Endothelial cell of umbilical vein (primary cell): ENCODE measurements at regions not wholly inside any gene's neighbourhood (a gene's known extent, or its start where the extent isn't known, plus 50 kb on each side); places are given as distances from the start of the nearest gene placed in this dataset.

Experiments
- BruUV-seq: library from RNA; stranded (reverse); fragments of 400-500 nt; replicated peaks from 2 replicates; lab custom pipeline; 2021; lab: Mats Ljungman, UMichigan
- CTCF ChIA-PET: fragments of 300-600, 350-600 bp; sonication (Branson Sonifier 250); formaldehyde crosslinking; loops from one replicate; lab custom pipeline; 2021; ENCODE audit warnings: antibody characterized with exemption, inconsistent platforms; lab: Charles Lee
- POLR2A ChIA-PET: fragments of 300-600, 350-600 bp; sonication (Branson Sonifier 250); formaldehyde crosslinking; loops from one replicate; lab custom pipeline; 2021; ENCODE audit warnings: antibody characterized with exemption, inconsistent platforms; lab: Charles Lee
- DNase-seq: peaks from one replicate; pipeline ENCODE4 v3.0.0-alpha.2; 2011; ENCODE audit warnings: low read depth, low spot score
- FAIRE-seq: peaks from 2 replicates; lab custom pipeline; 2011; peaks lifted over from hg19 to GRCh38; lab: Jason Lieb, UNC
- H2AFZ ChIP-seq: 2 replicates; pipeline ENCODE4 v1.6.0; 2012; ENCODE audit warnings: low read depth, low read length, control low read depth, inconsistent platforms
- H3K27ac ChIP-seq: 2 replicates; pipeline ENCODE4 v1.5.1; 2011; ENCODE audit warnings: low read depth, mild to moderate bottlenecking, control low read depth, low read length, moderate library complexity; ENCODE audit not compliant: insufficient read depth
- H3K27me3 ChIP-seq, 2 experiments: 2 replicates each; pipeline versions ENCODE4 v1.6.0 to v1.6.1; 2011; ENCODE audit warnings: low read length in 2 of 2, mixed read lengths in 1 of 2; ENCODE audit not compliant: control insufficient read depth in 2 of 2, insufficient read depth in 2 of 2
- H3K36me3 ChIP-seq, 2 experiments: 2 replicates in 1 of 2; 3 replicates in 1 of 2; pipeline ENCODE4 v1.5.1; 2011; ENCODE audit warnings: low read length in 2 of 2, mild to moderate bottlenecking in 1 of 2, moderate library complexity in 1 of 2; ENCODE audit not compliant: control insufficient read depth in 2 of 2, insufficient read depth in 2 of 2; ENCODE audit errors: extremely low read depth in 1 of 2
- H3K4me1 ChIP-seq: 3 replicates; pipeline ENCODE4 v1.5.1; 2011; ENCODE audit warnings: mild to moderate bottlenecking, low read length; ENCODE audit not compliant: control insufficient read depth, insufficient read depth; ENCODE audit errors: extremely low read depth
- H3K4me2 ChIP-seq: 2 replicates; pipeline ENCODE4 v1.6.1; 2011; ENCODE audit warnings: low read length, control low read depth, mixed read lengths; ENCODE audit not compliant: insufficient read depth
- H3K4me3 ChIP-seq, 3 experiments: fragments of 200-600 bp in 1 of 3; sonication (generic), shearing (Covaris generic) in 1 of 3; replicated peaks in 1 of 3; 2 replicates each; pipeline ENCODE4 v1.5.1; 2011 to 2016; ENCODE audit warnings: control low read depth in 3 of 3, low read length in 3 of 3, mild to moderate bottlenecking in 2 of 3, inconsistent platforms in 1 of 3, low read depth in 1 of 3, moderate library complexity in 1 of 3; ENCODE audit not compliant: insufficient read depth in 1 of 3
- H3K79me2 ChIP-seq: 2 replicates; pipeline ENCODE4 v1.6.0; 2012; ENCODE audit warnings: low read length, inconsistent platforms; ENCODE audit not compliant: control insufficient read depth, insufficient read depth
- H3K9ac ChIP-seq: replicated peaks from 2 replicates; pipeline ENCODE3; 2011; ENCODE audit warnings: low read length, control low read depth; ENCODE audit not compliant: insufficient read depth; ENCODE audit errors: extremely low read depth
- H3K9me1 ChIP-seq: replicated peaks from 3 replicates; pipeline ENCODE4 v1.6.0; 2011; ENCODE audit warnings: mild to moderate bottlenecking, low read length; ENCODE audit not compliant: control insufficient read depth, insufficient read depth; ENCODE audit errors: extremely low read depth
- H3K9me3 ChIP-seq: replicated peaks from 2 replicates; pipeline ENCODE4 v1.5.1; 2012; ENCODE audit warnings: low read length, inconsistent platforms; ENCODE audit not compliant: control insufficient read depth, insufficient read depth
- H4K20me1 ChIP-seq: replicated peaks from 2 replicates; pipeline ENCODE3; 2011; ENCODE audit warnings: mild to moderate bottlenecking, low read length; ENCODE audit not compliant: control insufficient read depth, insufficient read depth; ENCODE audit errors: extremely low read depth
- EZH2 ChIP-seq: IDR thresholded peaks from 2 replicates; pipeline ENCODE4 v1.6.1; 2012; ENCODE audit warnings: borderline replicate concordance, low read depth, mild to moderate bottlenecking, moderate library complexity, low read length, inconsistent platforms; ENCODE audit not compliant: severe bottlenecking
- FOS ChIP-seq: IDR thresholded peaks from 2 replicates; pipeline ENCODE4 v1.6.1; 2011; ENCODE audit warnings: mild to moderate bottlenecking, low read length, moderate library complexity, borderline replicate concordance; ENCODE audit not compliant: insufficient read depth
- GATA2 ChIP-seq: IDR thresholded peaks from 2 replicates; pipeline ENCODE4 v1.7.0; 2011; ENCODE audit warnings: low read depth, mild to moderate bottlenecking, moderate library complexity, mixed read lengths, low read length; ENCODE audit not compliant: insufficient read length, insufficient read depth
- JUN ChIP-seq: IDR thresholded peaks from 2 replicates; pipeline ENCODE4 v1.6.1; 2011; ENCODE audit warnings: borderline replicate concordance, low read depth; ENCODE audit not compliant: insufficient read length, insufficient read depth
- MAX ChIP-seq: IDR thresholded peaks from 2 replicates; pipeline ENCODE4 v1.6.1; 2011; ENCODE audit not compliant: insufficient read depth, insufficient read length
- MYC ChIP-seq: IDR thresholded peaks from one replicate; pipeline ENCODE4 v1.6.1; 2011; ENCODE audit warnings: mild to moderate bottlenecking, low read depth, low read length
- POLR2A ChIP-seq: IDR thresholded peaks from 2 replicates; pipeline ENCODE4 v1.6.1; 2012; ENCODE audit warnings: low read depth, mild to moderate bottlenecking, control low read depth, low read length
- POLR2AphosphoS5 ChIP-seq: IDR thresholded peaks from 2 replicates; pipeline ENCODE4 v1.6.1; 2012; ENCODE audit warnings: low read depth, mild to moderate bottlenecking, control low read depth, low read length, moderate library complexity; ENCODE audit not compliant: insufficient read depth
- dilution Hi-C: fragments of 300-500 bp; cut with MboI; formaldehyde crosslinking; loops from one replicate; pipeline ENCODE4 v1.15.0; 2019; ENCODE audit warnings: low sequenced_read_pairs; ENCODE audit not compliant: extremely low pct_ligation_motif_present
- intact Hi-C: fragments of 100-400 bp; cut with micrococcal nuclease; formaldehyde crosslinking; loops from one replicate; pipeline ENCODE4 v1.10.0; 2022
- TF ChIP-seq, protein P1 (sequence below), 2 donors: IDR thresholded peaks; 1 replicate in 1 of 2; 2 replicates in 1 of 2; pipeline ENCODE4 v1.5.1; 2011; ENCODE audit warnings: low read length in 2 of 2, mild to moderate bottlenecking in 2 of 2, moderate library complexity in 2 of 2, control low read depth in 1 of 2, inconsistent platforms in 1 of 2, low read depth in 1 of 2; ENCODE audit not compliant: insufficient read depth in 1 of 2; ENCODE audit errors: extremely low read depth in 1 of 2

DNA sequence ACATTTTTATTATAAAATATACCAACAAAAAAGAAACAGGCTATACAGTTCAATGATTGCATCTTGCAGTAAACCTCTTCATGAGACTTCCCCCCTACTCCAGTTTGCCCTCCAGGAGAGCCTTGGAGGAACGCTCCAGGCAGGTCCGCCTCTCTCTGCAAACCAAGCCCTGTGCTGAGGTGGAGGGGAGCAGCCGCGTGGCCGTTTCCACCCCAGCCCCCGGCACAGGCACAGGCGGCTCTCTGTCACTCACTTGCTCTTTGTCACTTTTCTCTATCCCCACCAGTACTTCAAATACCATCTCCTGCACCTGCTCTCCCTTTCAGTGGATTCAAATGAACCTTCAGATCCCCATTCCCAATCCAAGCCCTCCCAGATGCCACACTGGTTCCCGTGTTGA lies 479.9 kb downstream of the OCA2 start:
- no peaks in the 10 kb centered on the region for H3K36me3 ChIP-seq
- no peak overlapping the region for H3K4me3 ChIP-seq
- dilution Hi-C loops (no loop called here), intact Hi-C loops (no loop called here)
- DNase-seq (no peak), FAIRE-seq (no peak)
- no TSS peak for BruUV-seq
- ChIA-PET POLR2A (no interaction called here), CTCF (no interaction called here)
- H3K79me2 ChIP-seq, result no peaks in the 10 kb centered on the region
- H3K4me2 ChIP-seq, result no peak overlapping the region
- H3K27me3 ChIP-seq, result no peaks in the 10 kb centered on the region
- no peak for TF ChIP-seq JUN
- TF ChIP-seq POLR2AphosphoS5, result no peak
- TF ChIP-seq, protein P1, sequence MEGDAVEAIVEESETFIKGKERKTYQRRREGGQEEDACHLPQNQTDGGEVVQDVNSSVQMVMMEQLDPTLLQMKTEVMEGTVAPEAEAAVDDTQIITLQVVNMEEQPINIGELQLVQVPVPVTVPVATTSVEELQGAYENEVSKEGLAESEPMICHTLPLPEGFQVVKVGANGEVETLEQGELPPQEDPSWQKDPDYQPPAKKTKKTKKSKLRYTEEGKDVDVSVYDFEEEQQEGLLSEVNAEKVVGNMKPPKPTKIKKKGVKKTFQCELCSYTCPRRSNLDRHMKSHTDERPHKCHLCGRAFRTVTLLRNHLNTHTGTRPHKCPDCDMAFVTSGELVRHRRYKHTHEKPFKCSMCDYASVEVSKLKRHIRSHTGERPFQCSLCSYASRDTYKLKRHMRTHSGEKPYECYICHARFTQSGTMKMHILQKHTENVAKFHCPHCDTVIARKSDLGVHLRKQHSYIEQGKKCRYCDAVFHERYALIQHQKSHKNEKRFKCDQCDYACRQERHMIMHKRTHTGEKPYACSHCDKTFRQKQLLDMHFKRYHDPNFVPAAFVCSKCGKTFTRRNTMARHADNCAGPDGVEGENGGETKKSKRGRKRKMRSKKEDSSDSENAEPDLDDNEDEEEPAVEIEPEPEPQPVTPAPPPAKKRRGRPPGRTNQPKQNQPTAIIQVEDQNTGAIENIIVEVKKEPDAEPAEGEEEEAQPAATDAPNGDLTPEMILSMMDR (IDR thresholded peaks at IDR 0.05; ENCODE audit: extremely low read depth in 1 of 2, insufficient read depth in 1 of 2, low read depth in 1 of 2, low read length in 2 of 2), result no peak
- no peak for TF ChIP-seq POLR2A
- no peak for TF ChIP-seq MYC
- no peak for TF ChIP-seq EZH2
- no peak for TF ChIP-seq FOS
- TF ChIP-seq GATA2, result no peak
- TF ChIP-seq MAX, result no peak
- peaks cover 4% of the 10 kb centered on the region for H3K9me3 ChIP-seq
- no peak overlapping the region for H2AFZ ChIP-seq
- no peaks in the 10 kb centered on the region for H3K4me1 ChIP-seq
- no peak overlapping the region for H3K9ac ChIP-seq
- no peaks in the 10 kb centered on the region for H4K20me1 ChIP-seq
- no peaks in the 10 kb centered on the region for H3K9me1 ChIP-seq
- no peak overlapping the region for H3K27ac ChIP-seq
